ENCODE measurements at regions not wholly inside any gene's neighbourhood (a gene's known extent, or its start where the extent isn't known, plus 50 kb on each side); places are given as distances from the start of the nearest gene placed in this dataset.

DNA sequence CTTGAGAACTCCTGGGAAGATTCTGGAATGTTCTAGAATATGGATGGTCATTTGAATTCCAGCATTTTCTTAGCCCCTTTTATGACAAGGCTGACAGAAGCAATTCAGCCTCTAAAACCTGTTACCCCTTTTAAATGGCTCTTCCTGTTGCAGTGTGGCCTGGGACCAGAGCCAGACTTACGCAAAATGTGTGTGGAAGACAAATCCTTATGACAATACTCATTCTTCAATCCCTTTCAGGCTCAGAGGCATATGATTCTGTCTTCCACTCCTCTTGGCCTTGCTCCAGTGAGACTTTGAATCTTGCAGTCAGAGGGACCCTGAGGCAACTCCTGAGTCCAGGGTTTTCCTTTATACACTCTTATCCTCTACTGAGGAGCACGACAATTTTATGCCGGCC lies 287.0 kb downstream of the CLIC5 start:
- TF ChIP-seq, protein P1, sequence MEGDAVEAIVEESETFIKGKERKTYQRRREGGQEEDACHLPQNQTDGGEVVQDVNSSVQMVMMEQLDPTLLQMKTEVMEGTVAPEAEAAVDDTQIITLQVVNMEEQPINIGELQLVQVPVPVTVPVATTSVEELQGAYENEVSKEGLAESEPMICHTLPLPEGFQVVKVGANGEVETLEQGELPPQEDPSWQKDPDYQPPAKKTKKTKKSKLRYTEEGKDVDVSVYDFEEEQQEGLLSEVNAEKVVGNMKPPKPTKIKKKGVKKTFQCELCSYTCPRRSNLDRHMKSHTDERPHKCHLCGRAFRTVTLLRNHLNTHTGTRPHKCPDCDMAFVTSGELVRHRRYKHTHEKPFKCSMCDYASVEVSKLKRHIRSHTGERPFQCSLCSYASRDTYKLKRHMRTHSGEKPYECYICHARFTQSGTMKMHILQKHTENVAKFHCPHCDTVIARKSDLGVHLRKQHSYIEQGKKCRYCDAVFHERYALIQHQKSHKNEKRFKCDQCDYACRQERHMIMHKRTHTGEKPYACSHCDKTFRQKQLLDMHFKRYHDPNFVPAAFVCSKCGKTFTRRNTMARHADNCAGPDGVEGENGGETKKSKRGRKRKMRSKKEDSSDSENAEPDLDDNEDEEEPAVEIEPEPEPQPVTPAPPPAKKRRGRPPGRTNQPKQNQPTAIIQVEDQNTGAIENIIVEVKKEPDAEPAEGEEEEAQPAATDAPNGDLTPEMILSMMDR (conservative IDR thresholded peaks at IDR 0.05 in 1 of 2, IDR thresholded peaks at IDR 0.05 in 1 of 2; ENCODE audit: extremely low read depth in 1 of 2, insufficient read depth in 1 of 2, low read depth in 1 of 2, low read length in 2 of 2): no peak
- TF ChIP-seq EZH2 (IDR thresholded peaks at IDR 0.05; ENCODE audit: borderline replicate concordance, low read length): no peak
